Activated T-cell treated with anti-CD3 and anti-CD28 coated beads for 4 hours (primary cell): ENCODE measurements at regions not wholly inside any gene's neighbourhood (a gene's known extent, or its start where the extent isn't known, plus 50 kb on each side); places are given as distances from the start of the nearest gene placed in this dataset.
"Not testable (repeated sequence)": the region's sequence is repeated elsewhere in the genome, so short reads cannot be mapped to it uniquely, and the experiment has no call there.

Experiments
- DNase-seq: peaks from one replicate; pipeline ENCODE4 v3.0.0-alpha.2; 2020

GRCh38 chr6:137545073-137545472, 50.9 kb upstream of the OLIG3 start:
- DNase-seq: no peak

- DNase-seq: no peak
Observed at GRCh38 chr6:137547186-137547585, 53.0 kb upstream of the OLIG3 start.

- DNase-seq: no peak
Observed at GRCh38 chr6:137547601-137548000, 53.4 kb upstream of the OLIG3 start.

GRCh38 chr6:137549106-137549505, 54.9 kb upstream of the OLIG3 start:
- no peak for DNase-seq

- DNase-seq: no peak
Observed at GRCh38 chr6:137550535-137550934, 56.3 kb upstream of the OLIG3 start.

GRCh38 chr6:137552146-137552545, 58.0 kb upstream of the OLIG3 start:
- no peak for DNase-seq

- DNase-seq: no peak
Observed at GRCh38 chr6:137552809-137553208, 58.6 kb upstream of the OLIG3 start.

GRCh38 chr6:137559521-137560183, 65.5 kb upstream of the OLIG3 start:
- DNase-seq: not testable (repeated sequence)

GRCh38 chr6:137560184-137560563, 66.0 kb upstream of the OLIG3 start:
- DNase-seq: no peak

- DNase-seq: no peak
Observed at GRCh38 chr6:137568067-137568466, 73.9 kb upstream of the OLIG3 start.

- no peak for DNase-seq
Observed at GRCh38 chr6:137570393-137570792, 76.2 kb upstream of the OLIG3 start.

- DNase-seq: peak; percentile 64
Observed at GRCh38 chr6:137571854-137572253, 77.7 kb upstream of the OLIG3 start.

GRCh38 chr6:137573739-137574138, 79.5 kb upstream of the OLIG3 start:
- DNase-seq: no peak

- no peak for DNase-seq
Observed at GRCh38 chr6:137579612-137580011, 85.4 kb upstream of the OLIG3 start.

GRCh38 chr6:137581019-137581707, 87.0 kb upstream of the OLIG3 start:
- DNase-seq: no peak

GRCh38 chr6:137583519-137583918, 89.3 kb upstream of the OLIG3 start:
- DNase-seq: not testable (repeated sequence)

- no peak for DNase-seq
Observed at GRCh38 chr6:137588472-137588871, 94.3 kb upstream of the OLIG3 start.

- peak; percentile 14 for DNase-seq
Observed at GRCh38 chr6:137589067-137589848, 95.1 kb upstream of the OLIG3 start.

- DNase-seq: no peak
Observed at GRCh38 chr6:137590684-137591083, 96.5 kb upstream of the OLIG3 start.

GRCh38 chr6:137601471-137601870, 107.3 kb upstream of the OLIG3 start:
- no peak for DNase-seq

GRCh38 chr6:137602313-137603197, 108.4 kb upstream of the OLIG3 start:
- DNase-seq: no peak

- no peak for DNase-seq
Observed at GRCh38 chr6:137610702-137611101, 116.5 kb upstream of the OLIG3 start.

GRCh38 chr6:137623293-137623692, 129.1 kb upstream of the OLIG3 start:
- DNase-seq: no peak
